AG04450 (cell line): ENCODE measurements at regions not wholly inside any gene's neighbourhood (a gene's known extent, or its start where the extent isn't known, plus 50 kb on each side); places are given as distances from the start of the nearest gene placed in this dataset.

Experiments
- CTCF ChIA-PET: fragments of 300-600, 350-600 bp; formaldehyde crosslinking; extraction: SDS; loops from one replicate; lab custom pipeline; 2022; ENCODE audit warnings: antibody characterized with exemption, inconsistent platforms; lab: Charles Lee
- POLR2A ChIA-PET: fragments of 350-600 bp; formaldehyde crosslinking; extraction: SDS; loops from one replicate; lab custom pipeline; 2021; ENCODE audit warnings: antibody characterized with exemption, inconsistent platforms; lab: Yijun Ruan, JAX
- DNase-seq: peaks from one replicate; pipeline ENCODE4 v3.0.0-alpha.2; 2011; ENCODE audit warnings: low read depth, low spot score
- H3K27ac ChIP-seq: one replicate; pipeline ENCODE4 v1.5.1; 2012; ENCODE audit warnings: low read depth, low read length, control low read depth
- H3K27me3 ChIP-seq: one replicate; pipeline ENCODE4 v1.6.0; 2012; ENCODE audit warnings: low read length; ENCODE audit not compliant: control insufficient read depth, insufficient read depth
- H3K4me3 ChIP-seq: 2 replicates; pipeline ENCODE4 v1.5.1; 2011; ENCODE audit warnings: mild to moderate bottlenecking, low read depth, low read length, control low read depth
- H3K9me3 ChIP-seq: 2 replicates; pipeline ENCODE4 v1.5.1; 2012; ENCODE audit warnings: low read length; ENCODE audit not compliant: control insufficient read depth, insufficient read depth
- TF ChIP-seq, protein P1 (sequence below): IDR thresholded peaks from 2 replicates; pipeline ENCODE4 v1.5.1; 2011; ENCODE audit warnings: low read depth, low read length, control low read depth, inconsistent platforms

DNA sequence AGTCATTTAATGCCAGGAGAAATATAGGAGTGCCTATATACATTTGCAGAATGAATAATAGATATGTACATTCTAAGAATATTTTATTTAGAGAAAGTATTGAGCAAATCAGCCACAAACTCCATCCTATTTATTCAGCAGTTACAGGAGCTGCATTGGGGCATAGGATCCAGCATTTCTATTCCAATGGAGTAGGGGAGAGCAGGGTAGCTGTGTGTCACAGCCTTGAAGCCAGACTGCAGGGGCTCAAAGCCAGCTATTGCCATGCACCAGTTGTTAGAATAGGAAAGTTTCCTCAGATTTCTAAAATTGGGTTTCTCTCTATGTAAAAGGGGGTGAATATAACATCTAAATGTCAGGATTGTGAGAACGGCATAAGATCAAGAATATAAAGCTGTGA lies 116.8 kb upstream of the MYO3A start:
- no peak overlapping the region for H3K27ac ChIP-seq
- ChIA-PET POLR2A (no interaction called here), CTCF (no interaction called here)
- TF ChIP-seq, protein P1, sequence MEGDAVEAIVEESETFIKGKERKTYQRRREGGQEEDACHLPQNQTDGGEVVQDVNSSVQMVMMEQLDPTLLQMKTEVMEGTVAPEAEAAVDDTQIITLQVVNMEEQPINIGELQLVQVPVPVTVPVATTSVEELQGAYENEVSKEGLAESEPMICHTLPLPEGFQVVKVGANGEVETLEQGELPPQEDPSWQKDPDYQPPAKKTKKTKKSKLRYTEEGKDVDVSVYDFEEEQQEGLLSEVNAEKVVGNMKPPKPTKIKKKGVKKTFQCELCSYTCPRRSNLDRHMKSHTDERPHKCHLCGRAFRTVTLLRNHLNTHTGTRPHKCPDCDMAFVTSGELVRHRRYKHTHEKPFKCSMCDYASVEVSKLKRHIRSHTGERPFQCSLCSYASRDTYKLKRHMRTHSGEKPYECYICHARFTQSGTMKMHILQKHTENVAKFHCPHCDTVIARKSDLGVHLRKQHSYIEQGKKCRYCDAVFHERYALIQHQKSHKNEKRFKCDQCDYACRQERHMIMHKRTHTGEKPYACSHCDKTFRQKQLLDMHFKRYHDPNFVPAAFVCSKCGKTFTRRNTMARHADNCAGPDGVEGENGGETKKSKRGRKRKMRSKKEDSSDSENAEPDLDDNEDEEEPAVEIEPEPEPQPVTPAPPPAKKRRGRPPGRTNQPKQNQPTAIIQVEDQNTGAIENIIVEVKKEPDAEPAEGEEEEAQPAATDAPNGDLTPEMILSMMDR, result no peak
- no peak overlapping the region for H3K4me3 ChIP-seq
- no peaks in the 10 kb centered on the region for H3K27me3 ChIP-seq
- peaks cover 9% of the 10 kb centered on the region; the same call in 1 of the 2 replicates for H3K9me3 ChIP-seq
- no peak for DNase-seq

DNA sequence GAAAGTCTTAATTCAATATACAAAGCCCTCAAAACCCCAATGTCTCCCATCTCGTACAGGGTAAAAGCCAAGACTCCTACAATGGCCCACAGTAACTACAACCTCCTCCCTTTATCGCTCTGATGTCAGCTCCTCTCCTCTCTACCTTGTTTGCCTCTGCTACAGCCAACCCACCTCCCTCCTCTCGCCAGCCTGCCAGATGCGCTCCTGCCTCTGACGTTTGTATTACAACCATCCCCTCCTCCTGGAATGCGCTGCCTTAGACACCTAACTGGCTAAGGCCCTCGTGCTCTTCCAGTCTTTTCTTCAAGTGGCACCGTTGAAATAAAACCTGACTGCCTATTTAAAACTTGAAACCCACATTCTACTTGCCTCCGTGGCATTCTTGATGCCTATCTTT lies 115.3 kb upstream of the MYO3A start:
- H3K27me3 ChIP-seq, result no peaks in the 10 kb centered on the region
- H3K4me3 ChIP-seq, result no peak overlapping the region
- ChIA-PET CTCF (no interaction called here), POLR2A (no interaction called here)
- TF ChIP-seq, protein P1, result no peak
- H3K27ac ChIP-seq, result no peak overlapping the region
- H3K9me3 ChIP-seq, result peaks cover 12% of the 10 kb centered on the region; the same call in 1 of the 2 replicates
- no peak for DNase-seq

DNA sequence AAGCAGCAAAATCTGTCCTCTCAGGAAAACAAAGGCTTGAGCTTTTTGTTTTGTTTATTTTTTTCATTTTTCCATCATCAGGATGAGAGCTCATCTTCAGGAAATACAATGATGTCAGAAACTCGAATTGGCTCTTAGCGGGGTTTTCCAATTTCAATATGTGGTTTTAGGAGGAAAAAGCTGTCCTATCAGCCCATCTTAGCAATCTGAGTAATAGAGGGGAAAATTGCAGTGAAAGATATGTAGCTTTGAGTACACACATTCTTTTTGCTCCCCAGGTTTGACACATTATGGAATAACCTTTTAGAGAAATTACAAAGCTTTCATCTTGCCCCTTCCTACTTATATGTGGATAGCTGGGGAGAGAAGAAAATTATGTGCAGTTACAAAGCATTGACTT lies 113.6 kb upstream of the MYO3A start:
- H3K27ac ChIP-seq, result no peak overlapping the region
- H3K27me3 ChIP-seq, result no peaks in the 10 kb centered on the region
- H3K4me3 ChIP-seq, result no peak overlapping the region
- POLR2A ChIA-PET, result no interaction called here
- no peak for DNase-seq
- H3K9me3 ChIP-seq, result peaks cover 16% of the 10 kb centered on the region; the same call in 1 of the 2 replicates
- CTCF ChIA-PET, result no interaction called here
- TF ChIP-seq, protein P1, result no peak

DNA sequence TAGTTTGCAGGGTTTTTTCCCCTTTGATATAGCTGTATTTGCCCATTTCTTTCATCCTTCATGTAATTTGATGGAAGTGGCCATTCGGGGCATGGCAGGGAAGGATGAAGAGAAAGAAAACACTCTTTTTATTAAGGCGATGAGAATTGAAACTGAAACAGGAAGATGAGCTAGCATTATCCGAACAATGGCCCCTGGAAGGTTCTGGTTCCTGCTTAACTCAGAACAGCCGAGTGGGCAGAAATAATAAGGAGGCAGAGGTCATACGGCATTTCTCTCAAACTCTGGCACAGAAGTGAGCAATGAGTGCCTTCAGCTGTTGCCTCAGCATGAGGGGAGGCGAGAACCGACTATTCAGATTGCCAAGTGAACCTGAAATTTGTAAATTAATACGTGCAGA lies 113.2 kb upstream of the MYO3A start:
- ChIA-PET POLR2A (no interaction called here), CTCF (no interaction called here)
- DNase-seq, result no peak
- no peak overlapping the region for H3K27ac ChIP-seq
- no peak overlapping the region for H3K4me3 ChIP-seq
- no peaks in the 10 kb centered on the region for H3K27me3 ChIP-seq
- TF ChIP-seq, protein P1, result no peak
- H3K9me3 ChIP-seq, result peaks cover 16% of the 10 kb centered on the region; the same call in 1 of the 2 replicates

DNA sequence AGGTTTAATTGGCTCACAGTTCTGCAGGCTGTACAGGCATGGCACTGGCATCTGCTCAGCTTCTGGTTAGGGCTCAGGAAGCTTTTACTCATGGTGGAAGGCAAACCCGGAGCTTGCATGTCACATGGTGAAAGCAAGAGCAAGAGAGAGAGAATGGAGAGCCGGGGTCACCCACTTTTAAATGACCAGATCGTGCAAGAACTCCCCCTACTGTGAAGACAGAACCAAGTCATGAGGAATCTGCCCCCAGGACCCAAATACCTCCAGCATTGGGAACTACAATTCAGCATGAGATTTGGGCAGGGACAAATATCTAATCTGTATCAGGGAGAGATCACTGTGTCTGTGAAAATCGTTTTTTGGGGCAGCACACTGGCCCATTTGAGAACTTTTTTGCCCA lies 110.0 kb upstream of the MYO3A start:
- POLR2A ChIA-PET, result no interaction called here
- no peak for DNase-seq
- TF ChIP-seq, protein P1, result no peak
- CTCF ChIA-PET, result no interaction called here
- Histone ChIP-seq H3K27me3 (no peaks in the 10 kb centered on the region), H3K9me3 (peaks cover 15% of the 10 kb centered on the region), H3K27ac (no peak overlapping the region), H3K4me3 (no peak overlapping the region)
